HG02943 (cell line): ENCODE measurements at regions not wholly inside any gene's neighbourhood (a gene's known extent, or its start where the extent isn't known, plus 50 kb on each side); places are given as distances from the start of the nearest gene placed in this dataset.

Experiments used
- ATAC-seq: cut with Tn5 transposase; IDR thresholded peaks from one replicate; pipeline ENCODE4 v1.9.1; 2021; ENCODE audit warnings: mild to moderate bottlenecking, low read depth, moderate library complexity; ENCODE audit not compliant: unreplicated experiment

DNA sequence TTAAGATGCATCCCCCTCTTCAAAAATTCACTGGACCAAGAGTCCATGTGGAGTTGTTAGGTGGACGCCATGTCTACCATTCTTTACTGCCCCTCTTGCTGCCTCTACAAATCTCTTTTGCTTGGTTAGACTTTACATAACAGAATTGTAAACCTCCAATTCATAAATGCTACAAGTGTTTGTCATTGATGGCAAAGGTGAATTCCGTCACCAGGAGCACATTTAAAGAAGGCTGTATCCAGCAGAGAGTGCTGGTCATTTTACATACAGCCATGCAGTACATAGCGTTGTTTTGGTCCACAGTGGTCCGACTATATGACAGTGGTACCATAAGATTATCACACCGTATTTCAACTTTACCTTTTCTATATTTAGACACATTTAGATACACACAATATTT, 274.5 kb downstream of the MYCN start:
- ATAC-seq = no peak

DNA sequence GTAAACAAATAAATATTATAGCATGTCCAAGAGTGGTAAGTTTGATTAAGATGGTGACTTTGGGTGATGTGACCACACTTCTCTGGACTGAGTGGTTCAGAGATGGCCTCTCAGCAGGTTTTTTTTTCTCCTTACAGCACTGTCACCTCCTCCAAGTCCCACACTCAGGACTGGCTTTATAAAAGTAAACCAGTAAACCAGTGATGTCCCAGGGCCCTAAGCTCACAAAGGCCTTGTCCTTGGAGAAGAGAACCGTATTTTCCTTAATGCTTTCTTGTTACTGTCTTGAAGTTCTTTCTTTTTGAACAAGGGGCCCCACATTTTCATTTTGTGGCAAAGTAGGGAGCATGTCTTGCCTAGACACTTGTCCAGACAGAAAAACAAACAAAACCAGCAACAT, 274.0 kb downstream of the MYCN start:
- ATAC-seq = no peak

DNA sequence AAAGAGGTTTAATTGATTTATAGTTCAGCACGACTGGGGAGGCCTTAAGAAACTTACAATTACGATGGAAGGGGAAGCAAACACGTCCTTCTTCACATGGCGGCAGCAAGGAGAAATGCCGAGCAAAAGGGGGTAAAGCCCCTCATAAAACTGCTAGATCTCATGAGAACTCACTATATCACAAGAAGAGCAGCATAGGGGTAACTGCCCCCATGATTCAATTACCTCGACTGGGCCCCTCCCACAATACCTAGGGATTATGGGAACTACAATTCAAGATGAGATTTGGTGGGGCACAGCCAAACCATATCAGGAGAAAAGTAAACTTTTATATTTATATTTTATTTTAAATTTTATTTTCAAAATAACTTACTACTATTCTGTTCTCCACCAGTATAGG, 272.0 kb downstream of the MYCN start:
- no peak for ATAC-seq

DNA sequence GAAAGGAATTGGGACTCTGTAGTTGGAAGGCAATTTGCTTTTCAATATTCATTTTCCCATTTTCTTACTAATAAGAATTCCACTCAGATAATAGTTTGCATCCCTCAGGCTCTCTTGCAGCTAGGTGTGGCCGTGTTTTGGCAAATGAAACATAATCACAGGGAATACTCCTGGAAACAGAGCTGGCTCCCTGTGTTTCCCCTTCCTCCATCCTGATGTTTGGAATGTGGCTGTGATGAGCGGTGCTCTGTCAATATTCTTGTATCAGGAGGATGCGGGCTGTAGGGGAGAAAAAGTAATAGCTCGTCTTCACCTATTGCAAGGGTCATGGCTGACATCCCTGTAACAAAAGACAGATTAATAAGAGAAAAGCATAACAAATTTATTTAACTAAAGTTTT, 271.0 kb downstream of the MYCN start:
- no peak for ATAC-seq

DNA sequence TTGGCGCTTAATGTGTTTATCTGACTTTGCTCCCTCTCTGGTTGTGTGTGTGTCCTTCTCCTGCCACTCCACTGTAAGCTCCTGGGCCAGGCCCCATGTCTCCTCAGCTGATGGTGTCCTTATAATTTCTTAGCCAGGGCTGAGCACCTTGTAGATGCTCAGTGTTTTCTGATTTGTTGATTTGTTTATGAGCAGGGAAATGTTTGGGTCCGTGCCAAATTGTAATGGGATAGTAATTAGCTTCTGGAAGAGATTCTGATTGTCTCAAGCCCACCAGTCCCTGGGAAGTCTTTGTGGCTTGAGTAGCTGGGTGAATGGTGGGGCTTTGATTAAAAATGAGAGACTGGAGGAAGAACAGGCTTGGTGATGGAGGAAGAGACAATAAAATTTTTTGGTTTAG, 270.5 kb downstream of the MYCN start:
- ATAC-seq = no peak

DNA sequence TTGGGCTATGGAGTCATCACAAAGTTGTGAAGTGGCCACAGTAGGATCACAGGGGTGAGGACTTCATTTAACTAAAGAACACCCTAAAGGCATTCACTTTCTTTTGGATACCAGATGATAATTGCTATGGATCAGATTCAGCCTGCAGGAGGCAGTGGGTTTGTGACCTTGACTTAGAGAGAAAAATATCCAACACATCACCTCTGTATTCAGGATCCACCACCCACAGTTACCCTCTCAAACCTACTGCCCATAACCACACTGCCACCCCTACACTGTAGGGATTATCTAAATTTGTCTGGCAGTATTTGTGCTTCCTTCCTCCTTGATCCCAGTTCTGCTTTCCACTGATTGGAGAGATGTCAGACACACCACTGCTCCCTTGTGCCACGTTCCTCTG, 269.4 kb downstream of the MYCN start:
- ATAC-seq = no peak

DNA sequence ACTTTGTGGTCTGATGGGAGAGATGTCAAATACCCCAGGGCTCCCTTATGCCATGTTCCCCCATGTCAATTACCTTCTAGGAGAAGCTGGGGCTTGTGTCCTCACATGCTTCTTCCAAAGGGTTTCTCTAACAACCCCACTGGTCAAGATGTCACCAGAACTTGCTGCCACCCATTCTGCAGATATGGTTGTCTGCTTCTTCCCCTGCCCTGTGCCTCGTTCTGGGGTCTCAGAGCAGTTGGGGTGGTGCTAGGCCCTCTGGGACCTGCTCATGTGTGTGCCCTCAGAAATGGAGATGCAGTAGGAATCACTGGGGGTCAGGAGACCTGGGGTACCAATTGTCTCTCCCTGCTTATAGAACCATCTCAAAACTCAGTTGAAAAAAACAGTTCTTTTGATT, 268.6 kb downstream of the MYCN start:
- ATAC-seq = no peak

DNA sequence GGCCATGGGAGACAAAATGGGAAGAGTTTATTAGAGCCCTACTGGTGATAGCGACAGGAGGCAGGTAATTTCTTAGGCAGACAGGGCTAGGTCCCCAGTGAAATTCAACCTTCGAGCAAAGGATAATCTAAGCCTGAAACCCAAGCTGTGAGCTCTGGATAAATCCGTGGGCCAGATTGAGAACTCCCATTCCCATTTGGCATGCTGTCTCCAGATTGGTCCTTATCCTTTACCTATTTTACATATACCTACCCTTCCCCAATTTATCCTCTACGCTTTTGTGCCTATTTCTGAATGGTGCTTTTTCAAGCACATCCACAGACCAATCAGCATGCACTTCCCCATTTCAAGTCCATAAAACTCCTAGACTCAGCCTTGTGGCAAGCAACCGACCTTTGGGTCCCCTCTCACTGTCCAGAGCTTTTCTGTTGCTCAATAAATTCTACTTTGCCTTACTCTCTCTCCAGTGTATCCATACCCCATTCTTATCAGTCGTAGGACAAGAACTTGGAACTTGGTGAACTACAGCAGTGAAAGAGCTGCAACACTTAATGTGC, 268.0 kb downstream of the MYCN start:
- ATAC-seq = no peak

DNA sequence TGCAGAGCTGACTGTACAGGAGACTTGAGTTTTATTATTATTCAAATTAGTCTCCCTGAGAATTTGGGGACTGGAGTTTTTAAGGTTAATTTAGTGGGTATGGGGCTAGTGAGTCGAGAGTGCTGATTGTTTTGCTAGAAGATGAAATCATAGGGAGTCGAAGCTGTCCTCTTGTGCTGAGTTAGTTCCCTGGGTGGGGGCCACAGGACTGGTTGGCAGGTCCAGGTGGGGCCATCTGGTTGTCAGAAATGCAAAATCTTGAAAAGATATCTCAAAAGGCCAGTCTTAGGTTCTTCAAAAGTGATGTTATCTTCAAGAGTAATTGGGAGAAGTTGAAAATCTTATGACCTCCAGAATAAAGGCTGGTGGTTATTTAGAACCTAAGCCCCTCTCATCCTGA, 267.3 kb downstream of the MYCN start:
- ATAC-seq = no peak

DNA sequence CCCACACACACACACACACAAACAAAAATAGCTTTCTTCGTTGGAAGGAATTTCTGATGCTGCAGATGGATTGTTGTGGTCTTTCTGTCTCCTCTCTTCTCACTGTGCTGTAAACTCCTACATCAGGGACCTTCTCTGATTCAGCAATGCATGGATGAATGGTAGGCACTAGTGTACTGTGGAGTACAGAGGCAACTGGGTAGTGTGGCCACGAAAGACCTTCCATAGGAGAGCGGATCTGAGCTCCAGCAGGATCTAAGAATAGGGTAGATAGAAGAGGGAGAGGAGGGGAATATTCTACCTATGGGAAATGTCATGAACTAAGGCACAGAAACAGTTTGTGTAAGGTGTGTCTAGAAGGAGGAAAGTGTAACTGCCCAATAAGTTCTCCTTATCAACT, 266.8 kb downstream of the MYCN start:
- no peak for ATAC-seq

DNA sequence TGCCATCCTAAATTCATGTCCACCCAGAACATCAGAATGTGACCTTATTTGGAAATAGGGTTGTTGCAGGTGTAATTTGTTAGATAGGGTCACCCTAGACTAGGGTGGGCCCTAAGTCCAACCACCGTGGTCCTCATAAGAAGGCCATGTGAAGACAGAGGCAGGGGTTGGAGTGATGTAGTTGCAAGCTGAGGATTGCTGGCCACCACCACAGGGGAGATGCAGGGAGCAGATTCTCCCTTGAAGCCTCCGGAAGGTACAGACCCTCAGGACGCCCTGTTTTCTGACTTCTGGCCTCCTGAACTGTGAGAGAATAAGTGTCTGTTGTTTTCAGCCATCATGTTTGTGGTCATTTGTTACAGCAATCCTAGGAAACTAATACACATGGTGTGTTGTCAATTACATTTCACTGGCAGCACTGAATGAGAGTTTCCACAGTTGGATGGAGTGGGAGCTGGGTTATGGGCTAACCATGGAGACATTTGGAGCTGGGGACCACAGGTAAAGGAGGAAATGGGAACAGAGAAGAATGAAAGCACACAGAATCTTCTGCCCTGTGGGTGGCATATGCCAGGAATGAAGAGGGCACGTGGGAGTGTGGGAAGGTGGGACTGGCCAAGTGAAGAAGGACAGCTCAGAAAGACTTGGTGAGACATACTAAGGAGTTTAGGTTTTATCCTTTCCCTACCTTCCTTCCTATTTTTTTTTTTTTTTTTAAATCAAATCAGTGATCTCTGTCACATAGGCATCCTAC, 266.0 kb downstream of the MYCN start:
- ATAC-seq = no peak

DNA sequence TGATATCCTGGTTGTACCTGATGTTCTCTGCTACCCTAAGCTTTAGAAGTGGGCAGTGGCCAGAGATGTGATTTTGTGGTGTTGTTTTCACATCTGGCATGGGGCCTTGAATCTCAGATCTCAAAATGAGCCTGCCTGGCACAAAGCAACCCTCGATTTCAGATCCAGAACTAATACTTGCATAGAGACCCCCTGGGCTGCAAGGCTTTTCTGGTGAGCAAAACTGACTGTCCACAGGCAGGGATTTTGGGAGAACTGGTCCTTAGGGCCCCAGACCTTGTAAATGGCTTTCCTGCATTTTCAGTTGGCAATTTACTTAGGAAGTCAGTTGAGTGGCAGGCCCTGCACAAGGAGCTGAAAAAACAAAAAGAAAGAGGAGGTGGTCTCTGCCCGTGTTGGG, 265.3 kb downstream of the MYCN start:
- no peak for ATAC-seq

DNA sequence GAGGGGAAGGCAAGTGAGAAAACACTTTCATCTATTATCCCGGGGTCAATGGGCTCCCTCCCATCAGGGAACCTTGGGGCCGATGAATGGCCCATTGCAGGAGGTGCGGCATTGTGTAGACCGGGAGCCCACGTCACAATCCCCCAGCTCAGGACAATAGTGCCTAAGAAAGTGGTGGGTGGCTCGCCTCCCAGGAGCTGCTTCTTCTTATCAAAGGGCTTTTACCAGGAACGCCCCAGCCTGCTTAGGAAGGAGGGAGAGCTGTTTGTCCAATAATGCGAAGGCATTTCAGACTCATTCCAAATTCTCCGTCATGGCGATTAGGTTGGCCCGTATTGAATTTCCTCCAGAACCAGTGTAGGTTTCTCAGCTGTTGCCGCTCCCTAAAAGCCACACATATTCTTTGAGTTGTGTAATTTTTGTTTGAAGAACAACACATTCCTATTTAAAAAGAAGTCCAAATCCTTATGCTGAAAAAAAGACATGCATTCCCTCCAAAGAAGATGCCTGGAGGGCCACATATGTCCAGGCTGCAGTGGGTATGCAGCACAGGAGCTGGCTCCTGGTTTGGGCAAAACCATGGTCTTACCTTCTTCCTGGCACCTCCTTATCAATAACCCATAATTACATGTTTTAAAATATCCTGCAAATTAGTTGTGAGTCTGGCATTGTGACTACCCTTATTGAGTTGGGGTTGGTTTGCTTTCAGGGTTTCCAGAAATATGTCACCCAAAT, 264.7 kb downstream of the MYCN start:
- no peak for ATAC-seq

DNA sequence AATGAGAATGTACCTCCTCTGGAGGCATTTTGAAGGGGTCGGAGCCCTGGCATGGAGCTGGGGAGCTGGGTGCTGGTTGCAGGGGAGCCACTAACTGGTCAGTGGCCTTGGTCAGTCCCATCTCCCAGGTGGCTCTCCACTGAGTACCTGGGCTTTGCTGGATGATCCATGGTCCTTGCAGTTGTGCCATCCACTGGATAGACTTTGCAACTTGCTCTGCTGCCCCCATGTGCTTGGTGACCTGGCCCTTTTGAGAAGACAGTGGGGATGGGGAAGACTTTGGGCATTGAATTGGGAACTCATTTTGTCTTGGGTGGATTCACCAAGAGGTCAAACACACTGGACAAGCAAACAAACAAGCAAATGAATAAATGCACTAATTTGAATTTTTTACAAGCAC, 263.9 kb downstream of the MYCN start:
- no peak for ATAC-seq

DNA sequence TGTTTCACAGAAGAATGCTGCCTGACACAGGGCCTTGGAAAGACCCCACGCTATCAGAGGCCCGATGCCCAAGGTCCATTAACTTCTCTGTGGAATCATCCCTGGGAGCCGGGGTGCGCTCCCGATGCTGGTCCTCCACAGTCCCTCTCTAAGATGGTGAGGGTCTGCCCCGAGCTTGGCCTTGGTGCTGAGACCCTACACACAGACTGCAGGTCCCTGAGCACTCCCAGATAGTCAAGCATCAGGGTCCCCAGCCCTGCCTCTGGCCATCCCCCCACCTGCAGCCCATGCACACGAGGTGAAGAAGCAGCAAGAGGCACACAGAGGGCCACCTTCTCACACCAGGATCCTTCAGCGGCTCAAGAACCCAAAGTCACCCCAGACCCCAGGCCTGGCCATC, 263.3 kb downstream of the MYCN start:
- ATAC-seq = no peak

DNA sequence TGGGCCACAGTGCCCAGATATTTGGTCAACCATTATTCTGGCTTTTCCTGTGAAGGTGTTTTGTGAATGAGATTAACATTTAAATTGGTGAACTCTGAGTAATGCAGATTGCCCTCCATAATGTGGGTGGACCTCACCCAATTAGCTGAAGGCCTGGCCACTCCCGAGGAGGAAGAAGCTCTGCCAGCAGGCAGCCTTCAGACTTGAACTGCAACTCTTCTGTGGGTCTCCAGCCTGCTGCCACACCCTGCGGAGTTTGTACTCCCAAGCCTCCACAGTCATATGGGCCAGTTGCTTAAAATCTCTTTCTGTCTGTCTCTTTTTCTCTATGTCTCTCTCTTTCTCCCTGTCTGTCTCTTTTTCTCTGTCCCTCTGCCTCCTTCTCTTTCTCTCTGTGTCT, 262.7 kb downstream of the MYCN start:
- no peak for ATAC-seq

DNA sequence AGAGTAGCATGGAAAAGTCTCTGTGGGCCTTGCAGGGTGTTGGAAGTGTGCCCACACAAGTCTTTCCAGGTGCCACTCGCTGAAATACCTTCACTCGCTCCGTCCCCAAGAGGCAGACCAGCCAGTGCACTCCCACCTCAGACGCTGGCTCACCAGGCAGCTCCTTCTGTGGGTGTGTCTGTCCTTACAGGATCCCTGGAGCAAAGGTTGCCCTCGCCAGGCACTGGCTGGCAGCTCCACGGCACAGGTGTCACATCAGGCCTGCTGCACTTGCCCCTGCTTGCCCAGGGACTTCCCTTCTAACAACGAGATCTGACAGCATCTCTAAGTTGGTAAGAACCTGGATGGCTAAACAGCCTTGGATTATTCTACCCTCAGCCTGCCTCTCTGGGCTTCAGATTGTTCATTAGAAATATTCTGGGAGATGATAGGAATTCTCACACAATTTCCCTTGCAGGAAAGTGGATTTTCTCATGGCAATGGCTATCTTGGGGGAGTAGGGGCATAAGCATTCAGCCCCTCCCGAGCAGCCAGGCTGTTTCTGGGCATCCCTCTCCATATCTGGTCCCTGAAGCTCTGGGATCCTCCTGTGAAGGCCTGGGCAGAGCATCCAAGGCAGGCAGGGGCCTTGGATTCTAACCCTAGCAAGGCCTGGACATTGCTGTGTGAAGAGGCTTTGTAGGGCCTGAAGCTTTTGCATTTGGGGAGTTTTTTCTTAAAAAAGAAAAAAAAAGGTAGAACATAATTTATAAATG, 262.1 kb downstream of the MYCN start:
- no peak for ATAC-seq

DNA sequence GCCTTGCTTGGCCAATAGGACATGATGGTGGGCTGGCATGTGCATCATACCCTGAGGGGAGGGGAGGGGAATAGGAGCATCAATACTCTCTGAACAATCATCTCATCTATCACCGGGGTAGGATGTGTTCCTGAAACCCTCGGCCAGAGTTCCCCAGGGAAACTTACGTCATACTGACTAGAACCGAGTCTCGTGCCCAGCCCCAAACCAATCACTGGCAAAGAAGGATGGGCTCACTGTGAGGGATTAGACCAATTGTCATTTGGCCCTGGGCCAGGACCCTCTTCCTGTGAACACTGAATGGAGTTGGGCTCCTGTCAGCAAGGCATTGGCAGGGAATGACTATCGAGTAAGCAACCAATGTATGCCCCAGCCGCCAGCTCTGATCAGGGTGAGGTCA, 261.5 kb downstream of the MYCN start:
- ATAC-seq = no peak

DNA sequence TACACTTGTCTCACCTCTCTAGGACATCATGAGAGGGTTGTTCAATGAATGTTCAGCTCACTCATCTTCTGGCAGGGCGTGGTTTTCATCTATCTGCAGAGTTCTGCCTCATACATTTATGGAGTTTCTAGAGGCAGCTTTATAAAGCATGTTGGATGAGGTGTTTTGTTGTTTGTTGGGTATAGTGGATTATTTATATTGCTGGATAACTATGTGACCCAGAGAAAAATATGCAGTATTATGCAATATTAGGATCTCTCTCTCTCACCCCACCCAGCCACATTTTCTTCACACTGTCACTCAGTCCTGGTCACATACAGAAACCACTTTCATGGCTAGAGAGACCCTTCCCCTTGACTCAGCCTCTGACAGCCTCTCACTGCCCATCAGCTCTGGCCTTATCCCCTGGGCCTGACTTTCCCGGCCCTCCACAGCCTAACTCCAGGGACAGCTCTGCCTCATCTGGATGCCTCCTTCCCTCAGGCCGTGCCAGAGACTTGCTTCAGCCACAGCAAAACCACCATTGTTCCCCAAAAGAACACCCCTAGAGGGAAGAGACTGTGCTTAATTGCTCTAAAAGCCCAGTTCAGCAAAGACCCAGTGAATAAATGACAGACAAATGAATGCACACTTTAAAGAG, 260.3 kb downstream of the MYCN start:
- no peak for ATAC-seq

DNA sequence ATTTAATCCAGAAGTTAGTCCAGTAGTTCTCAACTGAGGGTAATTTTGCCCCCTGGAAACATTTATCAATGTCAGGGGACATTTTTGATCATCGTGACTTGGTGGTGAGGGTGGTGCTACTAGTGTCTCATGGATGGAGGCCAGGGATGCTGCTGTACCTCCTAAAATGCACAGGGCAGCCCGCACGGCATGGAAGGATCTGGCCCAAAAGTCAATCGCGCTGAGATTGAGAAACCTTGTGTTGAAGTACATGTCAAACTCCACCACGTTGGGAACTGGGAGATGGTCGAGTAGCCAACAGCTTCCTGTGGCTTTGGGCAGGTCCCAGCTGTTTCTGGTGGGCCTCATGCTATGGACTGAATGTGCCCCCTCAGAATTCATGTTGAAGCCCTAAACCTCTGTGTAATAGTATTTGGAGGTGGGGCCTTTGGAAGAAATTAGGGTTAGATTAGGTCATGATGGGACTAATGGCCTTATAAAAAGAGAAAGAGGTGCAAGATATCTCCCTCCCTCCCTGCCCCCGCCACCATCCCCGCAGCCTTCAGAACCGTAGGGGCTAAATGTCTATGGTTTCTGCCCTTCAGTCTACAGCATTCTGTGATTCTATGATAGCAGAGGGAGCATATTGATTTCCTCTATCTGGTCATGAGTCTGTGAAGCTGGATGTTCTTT, 259.7 kb downstream of the MYCN start:
- ATAC-seq = no peak
